GM12878 (cell line): ENCODE measurements at regions not wholly inside any gene's neighbourhood (a gene's known extent, or its start where the extent isn't known, plus 50 kb on each side); places are given as distances from the start of the nearest gene placed in this dataset.

Source experiments
- ATAC-seq: fragments of 200-7000 bp; cut with Tn5 transposase; 3 replicates; pipeline ENCODE4 v1.9.1; 2020; ENCODE audit warnings: mild to moderate bottlenecking, moderate library complexity
- BruUV-seq: library from RNA; stranded (reverse); fragments of 400-500 nt; replicated peaks from 2 replicates; lab custom pipeline; 2021; lab: Mats Ljungman, UMichigan
- CTCF ChIA-PET: fragments of 300-600 bp; sonication (Branson Sonifier 250); formaldehyde crosslinking; extraction: SDS; loops from one replicate; lab custom pipeline; 2021; ENCODE audit warnings: inconsistent platforms; lab: Yijun Ruan, JAX
- POLR2A ChIA-PET: fragments of 350-600 bp; formaldehyde crosslinking; extraction: SDS; loops from one replicate; lab custom pipeline; 2021; ENCODE audit warnings: inconsistent platforms; lab: Charles Lee
- RAD21 ChIA-PET: fragments of 300-600 bp; sonication (Branson Sonifier 250); formaldehyde crosslinking; loops from one replicate; lab custom pipeline; 2023; ENCODE audit warnings: antibody characterized with exemption; ENCODE audit not compliant: unreplicated experiment; lab: Charles Lee
- SMC1A ChIA-PET: fragments of 300-600 bp; sonication (Branson Sonifier 250); formaldehyde crosslinking; loops from one replicate; lab custom pipeline; 2023; ENCODE audit not compliant: unreplicated experiment, uncharacterized antibody; lab: Charles Lee
- DNase-seq: peaks from one replicate; pipeline ENCODE4 v3.0.0-alpha.2; 2011; ENCODE audit warnings: low read depth, low spot score
- FAIRE-seq: peaks from 3 replicates; lab custom pipeline; 2011; peaks lifted over from hg19 to GRCh38; lab: Jason Lieb, UNC
- H2AFZ ChIP-seq: 2 replicates; pipeline ENCODE4 v1.6.0; 2011; ENCODE audit warnings: low read depth, low read length, control low read depth; ENCODE audit not compliant: control insufficient read depth
- H3K27ac ChIP-seq: 2 replicates; pipeline ENCODE4 v1.5.1; 2011; ENCODE audit warnings: control low read depth; ENCODE audit not compliant: control insufficient read depth, insufficient read depth
- H3K27me3 ChIP-seq, 2 experiments: replicated peaks in 1 of 2; 2 replicates each; pipeline versions ENCODE4 v1.6.0 to v1.6.1; 2011; ENCODE audit warnings: low read length in 1 of 2; ENCODE audit not compliant: control insufficient read depth in 2 of 2, insufficient read depth in 2 of 2
- H3K36me3 ChIP-seq, 2 experiments: 2 replicates each; pipeline ENCODE4 v1.5.1; 2011; ENCODE audit warnings: low read length in 1 of 2; ENCODE audit not compliant: control insufficient read depth in 2 of 2, insufficient read depth in 2 of 2
- H3K4me1 ChIP-seq: 2 replicates; pipeline ENCODE4 v1.6.1; 2011; ENCODE audit warnings: mild to moderate bottlenecking, low read length, moderate library complexity, mixed read lengths; ENCODE audit not compliant: control insufficient read depth, insufficient read depth
- H3K4me2 ChIP-seq: 2 replicates; pipeline ENCODE4 v1.6.0; 2011; ENCODE audit warnings: control low read depth; ENCODE audit not compliant: control insufficient read depth, insufficient read depth
- H3K4me3 ChIP-seq: fragments of 200-600 bp; sonication (generic); 2 replicates; pipeline ENCODE4 v1.5.1; 2016
- H3K79me2 ChIP-seq: 2 replicates; pipeline ENCODE4 v1.6.0; 2011; ENCODE audit warnings: low read length; ENCODE audit not compliant: control insufficient read depth, insufficient read depth
- H3K9ac ChIP-seq: 2 replicates; pipeline ENCODE4 v1.8.0; 2011; ENCODE audit warnings: low read length, control low read depth, mixed read lengths; ENCODE audit not compliant: control insufficient read depth, insufficient read depth
- H3K9me3 ChIP-seq: replicated peaks from 3 replicates; pipeline ENCODE4 v1.5.1; 2011; ENCODE audit warnings: mild to moderate bottlenecking, low read length; ENCODE audit not compliant: control insufficient read depth, insufficient read depth
- H4K20me1 ChIP-seq: 2 replicates; pipeline ENCODE4 v1.6.0; 2011; ENCODE audit not compliant: control insufficient read depth, insufficient read depth
- ASH2L ChIP-seq: fragments of 300-600, 200-600 bp; sonication (generic); IDR thresholded peaks from 2 replicates; pipeline ENCODE4 v1.6.1; 2017; ENCODE audit warnings: low read depth, mild to moderate bottlenecking, borderline replicate concordance
- BCL11A ChIP-seq: IDR thresholded peaks from 2 replicates; pipeline ENCODE4 v1.6.1; 2011; ENCODE audit warnings: low read depth, low read length
- CBX5 ChIP-seq: sonication (generic); IDR thresholded peaks from 2 replicates; pipeline ENCODE4 v1.6.1; 2016; ENCODE audit warnings: low read depth, moderate library complexity, mild to moderate bottlenecking, inconsistent platforms
- CHD1 ChIP-seq: IDR thresholded peaks from 2 replicates; pipeline ENCODE4 v1.6.1; 2012; ENCODE audit warnings: low read depth, low read length, improper control_type of control experiment
- MTA3 ChIP-seq: IDR thresholded peaks from 2 replicates; pipeline ENCODE4 v1.6.1; 2012; ENCODE audit warnings: low read length, inconsistent platforms, borderline replicate concordance
- NFYB ChIP-seq: IDR thresholded peaks from 2 replicates; pipeline ENCODE4 v1.6.1; 2011; ENCODE audit warnings: low read depth, mild to moderate bottlenecking, low read length, improper control_type of control experiment, moderate library complexity; ENCODE audit not compliant: insufficient read depth
- PML ChIP-seq: IDR thresholded peaks from 2 replicates; pipeline ENCODE4 v1.6.1; 2012; ENCODE audit warnings: low read length, inconsistent platforms
- RELB ChIP-seq: fragments of 450-650 bp; IDR thresholded peaks from 2 replicates; pipeline ENCODE4 v1.6.1; 2017; ENCODE audit warnings: low read depth, mild to moderate bottlenecking, moderate library complexity
- REST ChIP-seq: IDR thresholded peaks from 2 replicates; pipeline ENCODE4 v1.6.1; 2012; ENCODE audit warnings: mild to moderate bottlenecking, low read depth, low read length
- SMARCA5 ChIP-seq: fragments of 450-650 bp; IDR thresholded peaks from 2 replicates; pipeline ENCODE4 v1.6.1; 2017; ENCODE audit warnings: mild to moderate bottlenecking
- STAT1 ChIP-seq: fragments of 450-650 bp; conservative IDR thresholded peaks from 2 replicates; pipeline ENCODE4 v1.6.1; 2014; ENCODE audit warnings: antibody characterized with exemption, mild to moderate bottlenecking
- SUZ12 ChIP-seq: fragments of 200-600 bp; sonication (generic); IDR thresholded peaks from one replicate; pipeline ENCODE4 v1.6.1; 2018; ENCODE audit warnings: antibody characterized with exemption, mild to moderate bottlenecking; ENCODE audit not compliant: unreplicated experiment
- TARDBP ChIP-seq: IDR thresholded peaks from 2 replicates; pipeline ENCODE4 v1.6.1; 2016; ENCODE audit warnings: borderline replicate concordance
- YY1 ChIP-seq: IDR thresholded peaks from 2 replicates; pipeline ENCODE4 v1.6.1; 2011; ENCODE audit warnings: low read depth, mild to moderate bottlenecking, low read length
- WGBS: methylation state at CpG from one replicate; pipeline ENCODE4 v1.1.6; 2016; ENCODE audit warnings: low lambda C conversion rate; ENCODE audit not compliant: insufficient replicate concordance, insufficient coverage; ENCODE audit errors: missing lambda C conversion rate; 5-methylcytosine and 5-hydroxymethylcytosine counted together
- in situ Hi-C: fragments of 300-500 bp; cut with MboI; formaldehyde crosslinking; loops from 9 replicates; pipeline ENCODE4 v1.14.3; 2018; ENCODE audit warnings: mixed read lengths
- intact Hi-C: fragments of 100-400 bp; cut with micrococcal nuclease; formaldehyde crosslinking; loops from one replicate; pipeline ENCODE4 v1.14.2; 2022; ENCODE audit not compliant: unreplicated experiment
- TF ChIP-seq, protein P1 (sequence below): IDR thresholded peaks from 2 replicates; pipeline ENCODE4 v1.6.1; 2011; ENCODE audit warnings: mild to moderate bottlenecking, low read depth, low read length, moderate library complexity; ENCODE audit not compliant: insufficient replicate concordance

DNA sequence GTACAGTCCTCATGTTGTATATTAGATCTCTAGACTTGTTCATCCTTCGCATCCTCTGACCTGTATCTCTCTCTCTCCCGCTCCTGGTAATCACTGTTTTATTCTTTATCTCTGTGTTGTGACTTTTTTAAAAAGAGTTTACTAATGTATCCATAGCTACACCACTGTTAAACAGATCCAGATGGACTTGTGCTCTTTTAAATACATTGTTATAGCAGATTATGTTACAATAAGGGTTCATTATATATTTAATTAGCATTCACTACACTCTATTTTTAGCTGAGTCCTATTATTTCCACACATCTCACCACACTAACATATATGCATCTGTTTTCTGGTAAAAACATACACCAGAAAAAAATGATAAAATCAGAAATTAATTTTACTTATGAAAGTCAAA lies 90.5 kb downstream of the RBM43 start:
- no peak overlapping the region for H2AFZ ChIP-seq
- no peak for TF ChIP-seq ASH2L
- TF ChIP-seq PML = no peak
- TF ChIP-seq BCL11A = no peak
- no peak for TF ChIP-seq NFYB
- no peak for TF ChIP-seq MTA3
- TF ChIP-seq STAT1 = no peak
- no peak for TF ChIP-seq YY1
- TF ChIP-seq, protein P1, sequence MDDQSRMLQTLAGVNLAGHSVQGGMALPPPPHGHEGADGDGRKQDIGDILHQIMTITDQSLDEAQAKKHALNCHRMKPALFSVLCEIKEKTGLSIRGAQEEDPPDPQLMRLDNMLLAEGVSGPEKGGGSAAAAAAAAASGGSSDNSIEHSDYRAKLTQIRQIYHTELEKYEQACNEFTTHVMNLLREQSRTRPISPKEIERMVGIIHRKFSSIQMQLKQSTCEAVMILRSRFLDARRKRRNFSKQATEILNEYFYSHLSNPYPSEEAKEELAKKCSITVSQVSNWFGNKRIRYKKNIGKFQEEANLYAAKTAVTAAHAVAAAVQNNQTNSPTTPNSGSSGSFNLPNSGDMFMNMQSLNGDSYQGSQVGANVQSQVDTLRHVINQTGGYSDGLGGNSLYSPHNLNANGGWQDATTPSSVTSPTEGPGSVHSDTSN = no peak
- no peak for TF ChIP-seq SMARCA5
- no peak for TF ChIP-seq CHD1
- no peak for TF ChIP-seq REST
- no peak for TF ChIP-seq CBX5
- no peak for TF ChIP-seq SUZ12
- TF ChIP-seq RELB = no peak
- no peak for TF ChIP-seq TARDBP
- TF ChIP-seq, all 136 proteins: peak for 0
- no peak overlapping the region for H3K4me2 ChIP-seq
- intact Hi-C loops (no loop called here), in situ Hi-C loops (no loop called here)
- WGBS = 34% methylated on average over 2 of the region's 2 CpGs
- ATAC-seq (no peak), FAIRE-seq (no peak), DNase-seq (no peak)
- no peaks in the 10 kb centered on the region for H4K20me1 ChIP-seq
- H3K27me3 ChIP-seq = no peaks in the 10 kb centered on the region; a peak in 1 of 4 replicates
- no peak overlapping the region for H3K9ac ChIP-seq
- H3K79me2 ChIP-seq = no peaks in the 10 kb centered on the region
- H3K4me1 ChIP-seq = no peaks in the 10 kb centered on the region
- ChIA-PET RAD21 (no interaction called here), CTCF (no interaction called here), POLR2A (no interaction called here), SMC1A (no interaction called here)
- no peaks in the 10 kb centered on the region for H3K9me3 ChIP-seq
- H3K36me3 ChIP-seq = no peaks in the 10 kb centered on the region
- no peak overlapping the region for H3K4me3 ChIP-seq
- BruUV-seq = no TSS peak
- no peak overlapping the region for H3K27ac ChIP-seq
